ENCODE measurements at regions not wholly inside any gene's neighbourhood (a gene's known extent, or its start where the extent isn't known, plus 50 kb on each side); places are given as distances from the start of the nearest gene placed in this dataset.

- Histone ChIP-seq H3K4me3 (ENCODE audit: low read depth, low read length) (no peak overlapping the region), H3K36me3 (ENCODE audit: control insufficient read depth, insufficient read depth, low read length) (no peaks in the 10 kb centered on the region), H3K27me3 (ENCODE audit: control insufficient read depth, insufficient read depth, low read length) (no peaks in the 10 kb centered on the region)
- FAIRE-seq (no peak), DNase-seq (ENCODE audit: low read depth) (peak; percentile 15)
- TF ChIP-seq CTCF (IDR thresholded peaks at IDR 0.05; ENCODE audit: insufficient read depth, low read length, severe bottlenecking): peak; percentile 77
These were observed 51.4 kb upstream of the SCIN start for GRCh38 chr7:12518920-12519681.

- no peak for TF ChIP-seq CTCF (IDR thresholded peaks at IDR 0.05; ENCODE audit: insufficient read depth, low read length, severe bottlenecking)
- DNase-seq (ENCODE audit: low read depth) (no peak), FAIRE-seq (no peak)
- no peak overlapping the region for H3K4me3 ChIP-seq (ENCODE audit: low read depth, low read length)
- H3K27me3 ChIP-seq (ENCODE audit: control insufficient read depth, insufficient read depth, low read length): no peaks in the 10 kb centered on the region
- H3K36me3 ChIP-seq (ENCODE audit: control insufficient read depth, insufficient read depth, low read length): no peaks in the 10 kb centered on the region
These were observed 50.9 kb upstream of the SCIN start for GRCh38 chr7:12519682-12520009.
